Colonic mucosa (tissue), 4 donors: ENCODE measurements at regions not wholly inside any gene's neighbourhood (a gene's known extent, or its start where the extent isn't known, plus 50 kb on each side); places are given as distances from the start of the nearest gene placed in this dataset.

Experiments used
- DNase-seq: peaks from one replicate; pipeline ENCODE4 v3.0.0-alpha.2; 2020
- H3K27ac ChIP-seq: fragments of 200-600 bp; one replicate; pipeline ENCODE4 v1.8.0; 2021
- H3K27me3 ChIP-seq: fragments of 200-600 bp; one replicate; pipeline ENCODE4 v1.8.0; 2021
- H3K36me3 ChIP-seq: fragments of 200-600 bp; one replicate; pipeline ENCODE4 v1.8.0; 2021
- H3K4me1 ChIP-seq: fragments of 200-600 bp; one replicate; pipeline ENCODE4 v1.8.0; 2021; ENCODE audit warnings: mild to moderate bottlenecking
- H3K4me3 ChIP-seq: fragments of 200-600 bp; one replicate; pipeline ENCODE4 v1.8.0; 2021
- H3K9ac ChIP-seq, 2 donors: one replicate each; pipeline ENCODE4 v1.7.0; 2013; ENCODE audit warnings: control low read depth in 2 of 2, low read depth in 2 of 2, low read length in 2 of 2
- H3K9me3 ChIP-seq: fragments of 200-600 bp; one replicate; pipeline ENCODE4 v1.8.0; 2021
- CTCF ChIP-seq: fragments of 200-600 bp; IDR thresholded peaks from one replicate; pipeline ENCODE4 v1.8.0; 2022; ENCODE audit warnings: antibody characterized with exemption, mild to moderate bottlenecking
- intact Hi-C: fragments of 100-400 bp; cut with DNase I; formaldehyde crosslinking; loops from one replicate; pipeline ENCODE4 v1.14.1; 2022
- donor health status: healthy.
- donor health status: DM: no; HTN: no; CAD: no.
- donor health status: DM: no; HTN: no; CAD: no.

GRCh38 chr16:59180083-59180476 lies 446.0 kb upstream of the GOT2 start:
- no peaks in the 10 kb centered on the region for H3K36me3 ChIP-seq
- no peaks in the 10 kb centered on the region for H3K9me3 ChIP-seq
- DNase-seq = no peak
- no peaks in the 10 kb centered on the region for H3K27me3 ChIP-seq
- H3K27ac ChIP-seq = no peak overlapping the region
- no peak for TF ChIP-seq CTCF
- H3K4me3 ChIP-seq = no peak overlapping the region
- no peaks in the 10 kb centered on the region for H3K4me1 ChIP-seq
- intact Hi-C loops = no loop called here
- no peak overlapping the region for H3K9ac ChIP-seq

- Histone ChIP-seq H3K9ac (no peak overlapping the region), H3K4me1 (no peaks in the 10 kb centered on the region), H3K4me3 (no peak overlapping the region), H3K9me3 (no peaks in the 10 kb centered on the region), H3K27me3 (no peaks in the 10 kb centered on the region), H3K36me3 (no peaks in the 10 kb centered on the region), H3K27ac (no peak overlapping the region)
- DNase-seq = no peak
- TF ChIP-seq CTCF = no peak
- intact Hi-C loops = no loop called here
Measured at GRCh38 chr16:59179446-59180082, 445.4 kb upstream of the GOT2 start.

GRCh38 chr16:59173408-59173831 lies 439.3 kb upstream of the GOT2 start:
- no peaks in the 10 kb centered on the region for H3K9me3 ChIP-seq
- no peaks in the 10 kb centered on the region for H3K36me3 ChIP-seq
- DNase-seq = no peak
- H3K27ac ChIP-seq = no peak overlapping the region
- TF ChIP-seq CTCF = no peak
- H3K4me1 ChIP-seq = no peaks in the 10 kb centered on the region
- H3K27me3 ChIP-seq = no peaks in the 10 kb centered on the region
- intact Hi-C loops = no loop called here
- H3K9ac ChIP-seq = no peak overlapping the region
- H3K4me3 ChIP-seq = no peak overlapping the region

GRCh38 chr16:59170099-59170712 lies 436.1 kb upstream of the GOT2 start:
- TF ChIP-seq CTCF = no peak
- Histone ChIP-seq H3K27me3 (no peaks in the 10 kb centered on the region), H3K9ac (no peak overlapping the region), H3K4me1 (no peaks in the 10 kb centered on the region), H3K4me3 (no peak overlapping the region), H3K36me3 (no peaks in the 10 kb centered on the region), H3K9me3 (no peaks in the 10 kb centered on the region), H3K27ac (no peak overlapping the region)
- intact Hi-C loops = no loop called here
- no peak for DNase-seq

- TF ChIP-seq CTCF = no peak
- Histone ChIP-seq H3K9me3 (no peaks in the 10 kb centered on the region), H3K4me1 (no peaks in the 10 kb centered on the region), H3K9ac (no peak overlapping the region), H3K36me3 (no peaks in the 10 kb centered on the region), H3K4me3 (no peak overlapping the region), H3K27me3 (no peaks in the 10 kb centered on the region), H3K27ac (no peak overlapping the region)
- intact Hi-C loops = no loop called here
- DNase-seq = no peak
Measured at GRCh38 chr16:59169168-59169567, 435.1 kb upstream of the GOT2 start.
